ENCODE measurements at regions not wholly inside any gene's neighbourhood (a gene's known extent, or its start where the extent isn't known, plus 50 kb on each side); places are given as distances from the start of the nearest gene placed in this dataset.

DNA sequence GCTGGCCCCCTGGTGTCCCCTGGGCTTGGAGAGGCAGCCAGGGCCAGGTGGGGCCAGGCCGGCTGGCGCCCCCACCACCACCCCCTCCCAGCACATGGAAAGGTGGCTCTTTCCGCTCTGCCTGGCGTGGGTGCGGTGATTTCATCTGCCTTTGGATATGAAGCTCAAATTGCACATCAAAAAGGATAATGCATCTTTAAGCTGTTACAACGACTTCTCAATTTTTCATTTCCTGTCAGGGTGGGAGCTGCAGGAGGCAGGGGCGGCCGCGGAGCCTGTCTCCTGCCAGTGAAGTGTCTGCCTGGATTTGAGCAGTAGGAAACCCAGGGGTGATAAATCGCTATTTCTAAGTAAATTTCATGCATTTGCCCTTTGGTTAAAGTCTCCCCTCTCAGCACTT lies 169.2 kb upstream of the MVB12B start:
- H3K27me3 ChIP-seq (ENCODE audit: control insufficient read depth, extremely low read depth, insufficient read depth, low read length) = peaks cover 4% of the 10 kb centered on the region
- H3K27ac ChIP-seq (ENCODE audit: control insufficient read depth, insufficient read depth, low read length) = no peak overlapping the region
- DNase-seq (ENCODE audit: low read depth, low spot score) (no peak), FAIRE-seq (no peak)
- no peaks in the 10 kb centered on the region for H3K4me1 ChIP-seq (ENCODE audit: control insufficient read depth, extremely low read depth, insufficient read depth, low read length)
- no peaks in the 10 kb centered on the region for H3K79me2 ChIP-seq (ENCODE audit: control insufficient read depth, insufficient read depth, low read length)
- no peaks in the 10 kb centered on the region for H4K20me1 ChIP-seq (ENCODE audit: control insufficient read depth, extremely low read depth, insufficient read depth, low read length)
- H3K9ac ChIP-seq (ENCODE audit: control insufficient read depth, extremely low read depth, insufficient read depth, low read length) = no peak overlapping the region
- H3K9me1 ChIP-seq (ENCODE audit: control insufficient read depth, extremely low read depth, insufficient read depth, low read length) = no peaks in the 10 kb centered on the region
- dilution Hi-C loops (cut with MboI; ENCODE audit: extremely low pct_ligation_motif_present, low sequenced_read_pairs) = no loop called here
- no peak overlapping the region for H3K4me2 ChIP-seq (ENCODE audit: control insufficient read depth, extremely low read depth, insufficient read depth, low read depth, low read length)
- H2AFZ ChIP-seq (ENCODE audit: control insufficient read depth, low read length) = no peak overlapping the region
- H3K4me3 ChIP-seq (ENCODE audit: control insufficient read depth in 2 of 3, extremely low read depth in 1 of 3, insufficient read depth in 2 of 3, low read depth in 1 of 3, low read length in 3 of 3) = no peak overlapping the region
- H3K9me3 ChIP-seq (ENCODE audit: control insufficient read depth, low read depth, low read length) = no peaks in the 10 kb centered on the region
- no peaks in the 10 kb centered on the region for H3K36me3 ChIP-seq (ENCODE audit: control insufficient read depth in 2 of 2, extremely low read depth in 1 of 2, insufficient read depth in 2 of 2, low read length in 2 of 2)
- TF ChIP-seq, protein P1, sequence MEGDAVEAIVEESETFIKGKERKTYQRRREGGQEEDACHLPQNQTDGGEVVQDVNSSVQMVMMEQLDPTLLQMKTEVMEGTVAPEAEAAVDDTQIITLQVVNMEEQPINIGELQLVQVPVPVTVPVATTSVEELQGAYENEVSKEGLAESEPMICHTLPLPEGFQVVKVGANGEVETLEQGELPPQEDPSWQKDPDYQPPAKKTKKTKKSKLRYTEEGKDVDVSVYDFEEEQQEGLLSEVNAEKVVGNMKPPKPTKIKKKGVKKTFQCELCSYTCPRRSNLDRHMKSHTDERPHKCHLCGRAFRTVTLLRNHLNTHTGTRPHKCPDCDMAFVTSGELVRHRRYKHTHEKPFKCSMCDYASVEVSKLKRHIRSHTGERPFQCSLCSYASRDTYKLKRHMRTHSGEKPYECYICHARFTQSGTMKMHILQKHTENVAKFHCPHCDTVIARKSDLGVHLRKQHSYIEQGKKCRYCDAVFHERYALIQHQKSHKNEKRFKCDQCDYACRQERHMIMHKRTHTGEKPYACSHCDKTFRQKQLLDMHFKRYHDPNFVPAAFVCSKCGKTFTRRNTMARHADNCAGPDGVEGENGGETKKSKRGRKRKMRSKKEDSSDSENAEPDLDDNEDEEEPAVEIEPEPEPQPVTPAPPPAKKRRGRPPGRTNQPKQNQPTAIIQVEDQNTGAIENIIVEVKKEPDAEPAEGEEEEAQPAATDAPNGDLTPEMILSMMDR (optimal IDR thresholded peaks at IDR 0.05 in 1 of 3, IDR thresholded peaks at IDR 0.05 in 1 of 3, conservative IDR thresholded peaks at IDR 0.05 in 1 of 3; ENCODE audit: extremely low read depth in 1 of 3, insufficient read depth in 2 of 3, low read length in 3 of 3) = no peak
- TF ChIP-seq EZH2 (IDR thresholded peaks at IDR 0.05; ENCODE audit: low read length) = no peak

DNA sequence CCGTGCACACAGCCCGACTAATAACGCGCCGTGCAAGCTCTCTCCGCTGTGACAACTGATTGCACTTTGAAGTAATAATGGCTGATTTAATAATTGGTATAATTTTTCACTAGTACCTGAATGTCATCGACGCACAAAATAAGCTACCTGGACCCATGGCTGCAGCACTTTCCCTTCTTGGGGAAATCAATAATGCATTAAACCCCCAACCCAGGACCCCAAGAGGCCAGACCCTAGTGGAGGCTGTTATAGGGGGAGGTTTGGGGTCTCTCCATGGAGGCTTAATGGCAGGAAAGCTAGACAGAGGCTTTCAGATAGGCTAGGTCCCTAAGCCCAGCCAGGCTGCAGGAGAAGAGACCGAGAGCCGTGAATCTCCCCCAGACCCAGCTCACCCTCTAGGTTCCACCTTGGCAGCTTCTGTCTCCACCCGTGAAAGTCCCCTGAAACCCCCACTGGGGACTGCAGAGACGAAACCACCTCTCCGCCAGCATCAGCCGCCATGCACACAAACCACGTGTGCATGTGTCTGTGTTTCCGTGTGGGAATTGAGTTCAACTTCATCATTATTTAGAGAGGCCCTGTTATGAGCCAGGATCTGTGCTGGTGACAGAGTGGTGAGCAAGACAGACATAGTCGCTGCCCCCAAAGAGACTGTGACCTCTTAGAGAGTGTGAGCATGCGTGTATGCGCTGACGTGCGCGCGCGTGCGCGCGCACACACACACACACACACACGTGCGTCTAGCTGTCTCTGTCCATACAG lies 168.6 kb upstream of the MVB12B start:
- no peaks in the 10 kb centered on the region for H3K9me3 ChIP-seq (ENCODE audit: control insufficient read depth, low read depth, low read length)
- no peak for DNase-seq (ENCODE audit: low read depth, low spot score)
- no peak overlapping the region for H2AFZ ChIP-seq (ENCODE audit: control insufficient read depth, low read length)
- dilution Hi-C loops (cut with MboI; ENCODE audit: extremely low pct_ligation_motif_present, low sequenced_read_pairs) = no loop called here
- H3K4me2 ChIP-seq (ENCODE audit: control insufficient read depth, extremely low read depth, insufficient read depth, low read depth, low read length) = no peak overlapping the region
- H3K4me3 ChIP-seq (ENCODE audit: control insufficient read depth in 2 of 3, extremely low read depth in 1 of 3, insufficient read depth in 2 of 3, low read depth in 1 of 3, low read length in 3 of 3) = no peak overlapping the region
- FAIRE-seq = no peak
- H3K9me1 ChIP-seq (ENCODE audit: control insufficient read depth, extremely low read depth, insufficient read depth, low read length) = no peaks in the 10 kb centered on the region
- no peaks in the 10 kb centered on the region for H3K79me2 ChIP-seq (ENCODE audit: control insufficient read depth, insufficient read depth, low read length)
- H3K36me3 ChIP-seq (ENCODE audit: control insufficient read depth in 2 of 2, extremely low read depth in 1 of 2, insufficient read depth in 2 of 2, low read length in 2 of 2) = no peaks in the 10 kb centered on the region
- H4K20me1 ChIP-seq (ENCODE audit: control insufficient read depth, extremely low read depth, insufficient read depth, low read length) = no peaks in the 10 kb centered on the region
- H3K4me1 ChIP-seq (ENCODE audit: control insufficient read depth, extremely low read depth, insufficient read depth, low read length) = no peaks in the 10 kb centered on the region
- H3K9ac ChIP-seq (ENCODE audit: control insufficient read depth, extremely low read depth, insufficient read depth, low read length) = no peak overlapping the region
- peaks cover 4% of the 10 kb centered on the region for H3K27me3 ChIP-seq (ENCODE audit: control insufficient read depth, extremely low read depth, insufficient read depth, low read length)
- H3K27ac ChIP-seq (ENCODE audit: control insufficient read depth, insufficient read depth, low read length) = no peak overlapping the region
- TF ChIP-seq, protein P1 (optimal IDR thresholded peaks at IDR 0.05 in 1 of 3, IDR thresholded peaks at IDR 0.05 in 1 of 3, conservative IDR thresholded peaks at IDR 0.05 in 1 of 3; ENCODE audit: extremely low read depth in 1 of 3, insufficient read depth in 2 of 3, low read length in 3 of 3) = no peak
- TF ChIP-seq EZH2 (IDR thresholded peaks at IDR 0.05; ENCODE audit: low read length) = no peak
